ENCODE measurements at regions not wholly inside any gene's neighbourhood (a gene's known extent, or its start where the extent isn't known, plus 50 kb on each side); places are given as distances from the start of the nearest gene placed in this dataset.

- no peak overlapping the region for H3K27ac Mint-ChIP-seq
- H3K36me3 Mint-ChIP-seq (ENCODE audit: low read depth): no peaks in the 10 kb centered on the region
These were observed 132.3 kb downstream of the URB2 start for GRCh38 chr1:229758101-229759036.

GRCh38 chr1:229759037-229759435 is 133.0 kb downstream of the URB2 start:
- H3K4me3 Mint-ChIP-seq: no peak overlapping the region
- no peaks in the 10 kb centered on the region for H3K4me1 Mint-ChIP-seq
- H3K36me3 Mint-ChIP-seq (ENCODE audit: low read depth): no peaks in the 10 kb centered on the region
- peaks cover 17% of the 10 kb centered on the region for H3K27me3 Mint-ChIP-seq (ENCODE audit: low read depth)
- peaks cover 11% of the 10 kb centered on the region for H3K9me3 Mint-ChIP-seq
- H3K27ac Mint-ChIP-seq: no peak overlapping the region
- TF ChIP-seq CTCF (IDR thresholded peaks at IDR 0.05; ENCODE audit: unreplicated experiment in 3 of 3): no peak

More at GRCh38 chr1:229758101-229759036, 132.3 kb downstream of the URB2 start:
- peaks cover 11% of the 10 kb centered on the region for H3K9me3 Mint-ChIP-seq
- H3K27me3 Mint-ChIP-seq (ENCODE audit: low read depth): peaks cover 16% of the 10 kb centered on the region
- no peak overlapping the region for H3K4me3 Mint-ChIP-seq
- H3K4me1 Mint-ChIP-seq: no peaks in the 10 kb centered on the region
- no peak for TF ChIP-seq CTCF (IDR thresholded peaks at IDR 0.05; ENCODE audit: unreplicated experiment in 3 of 3)

GRCh38 chr1:229759586-229759985 is 133.5 kb downstream of the URB2 start:
- H3K27me3 Mint-ChIP-seq (ENCODE audit: low read depth): peaks cover 17% of the 10 kb centered on the region
- no peaks in the 10 kb centered on the region for H3K4me1 Mint-ChIP-seq
- H3K9me3 Mint-ChIP-seq: peaks cover 11% of the 10 kb centered on the region
- H3K27ac Mint-ChIP-seq: no peak overlapping the region
- no peaks in the 10 kb centered on the region for H3K36me3 Mint-ChIP-seq (ENCODE audit: low read depth)
- no peak overlapping the region for H3K4me3 Mint-ChIP-seq
- no peak for TF ChIP-seq CTCF (IDR thresholded peaks at IDR 0.05; ENCODE audit: unreplicated experiment in 3 of 3)

- Mint-ChIP-seq H3K36me3 (ENCODE audit: low read depth) (no peaks in the 10 kb centered on the region), H3K4me3 (no peak overlapping the region), H3K27ac (no peak overlapping the region), H3K4me1 (no peaks in the 10 kb centered on the region), H3K9me3 (peaks cover 11% of the 10 kb centered on the region), H3K27me3 (ENCODE audit: low read depth) (peaks cover 17% of the 10 kb centered on the region)
- TF ChIP-seq CTCF (IDR thresholded peaks at IDR 0.05; ENCODE audit: unreplicated experiment in 3 of 3): no peak
These were observed 134.5 kb downstream of the URB2 start for GRCh38 chr1:229760478-229760996.

- Mint-ChIP-seq H3K36me3 (ENCODE audit: low read depth) (no peaks in the 10 kb centered on the region), H3K9me3 (peaks cover 5% of the 10 kb centered on the region), H3K27me3 (ENCODE audit: low read depth) (peaks cover 17% of the 10 kb centered on the region), H3K4me3 (no peak overlapping the region), H3K4me1 (no peaks in the 10 kb centered on the region), H3K27ac (no peak overlapping the region)
- no peak for TF ChIP-seq CTCF (IDR thresholded peaks at IDR 0.05; ENCODE audit: unreplicated experiment in 3 of 3)
These were observed 136.8 kb downstream of the URB2 start for GRCh38 chr1:229762891-229763290.

Measured in nephron (organoid).